Cortex of kidney (tissue), 1 donor: ENCODE measurements at regions not wholly inside any gene's neighbourhood (a gene's known extent, or its start where the extent isn't known, plus 50 kb on each side); places are given as distances from the start of the nearest gene placed in this dataset.
"Not testable (repeated sequence)": the region's sequence is repeated elsewhere in the genome, so short reads cannot be mapped to it uniquely, and the experiment has no call there.

Experiments used
- DNase-seq: peaks from one replicate; lab custom pipeline; 2025; lab: John Stamatoyannopoulos, UW

GRCh38 chrX:54615109-54615508, 85.1 kb downstream of the GNL3L start:
- DNase-seq, result no peak

DNA sequence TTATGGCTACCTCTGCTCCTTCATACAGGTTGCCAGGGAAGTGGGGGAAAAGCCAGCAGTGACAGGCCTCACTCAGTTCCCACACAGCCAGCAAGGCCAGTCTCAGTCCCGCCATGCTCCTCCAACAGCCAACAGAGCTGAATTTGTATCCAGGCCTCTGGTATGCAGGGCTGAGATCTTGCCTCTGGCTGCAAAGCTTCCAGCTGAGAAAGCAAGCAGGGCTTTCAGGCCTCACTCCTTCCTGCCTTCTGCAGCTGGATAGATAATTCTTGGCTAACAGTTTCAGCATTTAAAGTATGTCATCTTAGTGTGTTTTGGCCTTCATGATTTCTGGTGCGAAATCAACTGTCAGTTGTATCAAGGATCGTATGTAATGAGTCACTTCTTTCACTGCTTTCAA, 103.6 kb downstream of the GNL3L start:
- DNase-seq, result no peak

DNA sequence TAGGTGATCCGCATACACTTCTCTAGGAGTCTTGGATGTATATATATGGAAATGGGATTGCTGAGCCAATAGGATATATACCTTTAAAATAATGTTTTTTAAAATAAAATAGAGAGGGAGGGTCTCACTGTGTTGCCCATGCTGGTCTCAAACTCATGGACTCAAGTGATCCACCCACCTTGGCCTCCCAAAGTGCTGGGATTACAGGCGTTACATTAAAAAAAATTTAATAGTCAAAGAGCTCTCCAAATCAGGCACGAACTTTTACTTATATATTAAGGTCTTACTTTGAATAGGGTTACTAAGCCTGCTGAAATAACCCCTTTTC, 109.0 kb downstream of the GNL3L start:
- DNase-seq, result no peak

DNA sequence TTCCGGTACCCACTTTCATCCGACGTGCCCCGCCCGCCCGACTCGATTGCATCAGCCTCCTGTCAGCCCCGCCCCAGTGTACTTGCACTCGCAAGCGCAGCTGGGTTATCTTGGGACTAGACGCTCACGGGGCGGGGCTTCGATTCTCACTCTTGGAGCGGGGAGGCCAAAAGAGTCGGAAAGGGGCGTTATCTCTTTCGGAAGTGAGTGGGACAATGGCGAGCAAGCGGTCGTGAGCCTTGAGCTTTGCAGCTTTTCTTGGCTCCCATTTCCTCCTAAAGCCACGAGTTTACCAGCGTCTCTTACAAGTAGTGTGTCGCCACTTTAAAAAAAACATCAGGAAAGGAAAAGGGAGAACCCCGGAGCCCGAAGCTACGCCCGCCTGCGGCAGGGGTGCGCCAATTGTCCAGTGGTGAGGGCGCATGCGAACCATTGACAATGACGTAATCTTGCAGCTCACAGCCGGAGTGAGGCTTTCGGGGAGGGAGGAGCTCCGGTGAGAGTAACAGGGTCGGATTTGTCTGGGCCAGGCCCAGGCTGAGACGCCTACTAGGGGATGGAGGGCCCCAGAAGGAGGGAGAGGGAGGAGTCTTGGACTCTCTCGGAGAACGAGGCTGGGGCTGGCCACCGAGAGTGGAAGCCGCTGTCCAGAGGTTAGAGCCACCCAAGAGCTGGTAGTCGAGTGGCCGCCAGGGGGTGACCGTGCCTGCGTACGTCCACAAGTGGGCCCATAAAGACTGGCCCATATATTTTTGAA, 109.5 kb downstream of the GNL3L start:
- DNase-seq, result peak; percentile 16

GRCh38 chrX:54640103-54640690, 110.2 kb downstream of the GNL3L start:
- no peak for DNase-seq

GRCh38 chrX:54640736-54641135, 110.7 kb downstream of the GNL3L start:
- no peak for DNase-seq

DNA sequence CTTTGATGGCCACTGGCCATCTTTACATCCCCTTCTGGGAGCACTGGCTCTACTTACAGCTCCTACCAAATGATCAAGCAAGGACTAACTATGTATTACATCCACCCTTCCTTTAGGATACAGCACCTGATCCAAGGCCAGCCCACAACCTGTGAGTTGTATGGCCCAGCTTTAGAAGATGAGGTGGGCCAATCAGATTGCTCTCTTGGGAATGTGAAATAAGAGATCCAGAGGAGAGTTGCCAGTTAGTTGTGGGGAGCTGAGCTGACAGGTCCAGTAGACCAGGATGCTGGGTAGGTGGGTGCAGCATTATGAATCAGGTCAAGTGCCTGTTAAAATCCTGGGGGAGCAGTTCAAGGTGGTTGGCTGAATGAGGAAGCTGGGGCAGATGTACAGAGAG, 111.5 kb downstream of the GNL3L start:
- DNase-seq, result no peak

GRCh38 chrX:54647607-54648006, 117.6 kb downstream of the GNL3L start:
- not testable (repeated sequence) for DNase-seq

DNA sequence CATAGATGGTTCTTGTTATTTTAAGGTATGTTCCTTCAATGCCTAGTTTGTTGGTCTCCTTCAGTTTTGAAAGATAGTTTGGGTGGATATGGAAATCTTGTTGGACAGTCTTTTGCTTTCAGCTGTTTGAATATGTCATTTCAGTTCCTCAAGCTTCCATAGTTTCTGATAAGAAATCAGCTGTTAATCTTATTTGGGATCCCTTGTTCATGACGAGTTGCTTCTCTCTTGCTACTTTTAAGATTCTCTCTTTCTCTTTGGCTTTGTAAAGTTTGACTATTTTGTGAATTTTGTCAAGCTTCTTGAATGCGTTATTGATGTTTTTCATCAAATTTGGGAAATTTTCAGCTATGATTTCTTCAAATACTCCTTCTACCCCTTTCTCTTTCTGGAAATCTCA, 129.5 kb downstream of the GNL3L start:
- DNase-seq, result no peak

DNA sequence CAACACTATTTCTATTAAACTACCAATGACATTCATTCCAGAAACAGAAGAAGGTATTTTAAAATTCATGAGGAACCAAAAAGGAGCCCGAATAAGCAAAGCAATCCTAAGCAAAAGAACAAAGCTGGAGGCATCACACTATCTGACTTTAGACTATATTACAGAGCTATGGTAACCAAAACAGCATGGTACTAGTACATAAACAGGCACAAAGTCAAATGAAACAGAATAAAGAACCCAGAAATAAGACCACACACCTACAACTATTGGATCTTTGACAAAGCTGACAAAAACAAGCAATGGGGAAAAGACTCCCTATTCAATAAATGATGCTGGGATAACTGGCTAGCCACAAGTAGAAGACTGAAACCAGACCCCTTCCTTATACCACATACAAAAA, 122.3 kb downstream of the ITIH6 start:
- DNase-seq, result no peak

- no peak for DNase-seq
Measured at GRCh38 chrX:54695231-54695630, 102.8 kb downstream of the ITIH6 start.

- no peak for DNase-seq
Measured at GRCh38 chrX:54695816-54696487, 102.1 kb downstream of the ITIH6 start.
